ENCODE measurements at regions not wholly inside any gene's neighbourhood (a gene's known extent, or its start where the extent isn't known, plus 50 kb on each side); places are given as distances from the start of the nearest gene placed in this dataset.

- Histone ChIP-seq H3K4me2 (ENCODE audit: low read length) (no peak overlapping the region), H3K27me3 (ENCODE audit: low read depth, low read length) (no peaks in the 10 kb centered on the region), H3K4me3 (ENCODE audit: low read length) (no peak overlapping the region), H3K9me3 (ENCODE audit: insufficient read depth, low read length) (no peaks in the 10 kb centered on the region), H2AFZ (ENCODE audit: low read depth, low read length) (no peak overlapping the region), H3K27ac (ENCODE audit: low read length) (no peak overlapping the region), H3K9ac (ENCODE audit: low read length) (no peak overlapping the region), H4K20me1 (ENCODE audit: insufficient read depth, low read length) (no peaks in the 10 kb centered on the region), H3K4me1 (ENCODE audit: low read length) (no peaks in the 10 kb centered on the region), H3K79me2 (ENCODE audit: low read length) (no peaks in the 10 kb centered on the region), H3K36me3 (replicated peaks; ENCODE audit: low read depth, low read length) (no peaks in the 10 kb centered on the region)
- TF ChIP-seq, protein P1, sequence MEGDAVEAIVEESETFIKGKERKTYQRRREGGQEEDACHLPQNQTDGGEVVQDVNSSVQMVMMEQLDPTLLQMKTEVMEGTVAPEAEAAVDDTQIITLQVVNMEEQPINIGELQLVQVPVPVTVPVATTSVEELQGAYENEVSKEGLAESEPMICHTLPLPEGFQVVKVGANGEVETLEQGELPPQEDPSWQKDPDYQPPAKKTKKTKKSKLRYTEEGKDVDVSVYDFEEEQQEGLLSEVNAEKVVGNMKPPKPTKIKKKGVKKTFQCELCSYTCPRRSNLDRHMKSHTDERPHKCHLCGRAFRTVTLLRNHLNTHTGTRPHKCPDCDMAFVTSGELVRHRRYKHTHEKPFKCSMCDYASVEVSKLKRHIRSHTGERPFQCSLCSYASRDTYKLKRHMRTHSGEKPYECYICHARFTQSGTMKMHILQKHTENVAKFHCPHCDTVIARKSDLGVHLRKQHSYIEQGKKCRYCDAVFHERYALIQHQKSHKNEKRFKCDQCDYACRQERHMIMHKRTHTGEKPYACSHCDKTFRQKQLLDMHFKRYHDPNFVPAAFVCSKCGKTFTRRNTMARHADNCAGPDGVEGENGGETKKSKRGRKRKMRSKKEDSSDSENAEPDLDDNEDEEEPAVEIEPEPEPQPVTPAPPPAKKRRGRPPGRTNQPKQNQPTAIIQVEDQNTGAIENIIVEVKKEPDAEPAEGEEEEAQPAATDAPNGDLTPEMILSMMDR (IDR thresholded peaks at IDR 0.05; ENCODE audit: low read depth, low read length): no peak
- TF ChIP-seq EZH2phosphoT487 (IDR thresholded peaks at IDR 0.05; ENCODE audit: low read depth): no peak
Observed at GRCh38 chr12:84787253-84787652, 125.3 kb downstream of the SLC6A15 start.

DNA sequence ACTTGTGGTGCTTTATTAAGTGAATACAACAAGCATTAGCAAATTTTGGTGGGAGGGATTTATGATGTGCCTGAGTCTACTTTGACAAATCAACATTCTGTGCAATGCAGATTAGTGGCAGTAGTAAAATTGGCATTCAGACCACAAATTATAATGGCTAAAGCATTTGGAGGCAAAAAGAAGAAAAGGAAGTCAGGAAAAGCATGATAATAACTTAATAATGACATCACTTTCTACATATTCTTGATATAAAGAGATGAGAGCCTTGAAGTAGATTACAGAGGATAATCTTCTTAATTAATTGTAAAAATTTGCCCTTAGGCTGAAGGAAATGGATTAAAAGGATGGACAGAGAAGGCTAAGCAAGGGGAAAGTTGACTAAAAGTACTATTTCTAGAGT lies 126.0 kb downstream of the SLC6A15 start:
- H2AFZ ChIP-seq (ENCODE audit: low read depth, low read length): no peak overlapping the region
- H3K4me3 ChIP-seq (ENCODE audit: low read length): no peak overlapping the region
- no peak for TF ChIP-seq EZH2phosphoT487 (IDR thresholded peaks at IDR 0.05; ENCODE audit: low read depth)
- TF ChIP-seq, protein P1 (IDR thresholded peaks at IDR 0.05; ENCODE audit: low read depth, low read length): no peak

DNA sequence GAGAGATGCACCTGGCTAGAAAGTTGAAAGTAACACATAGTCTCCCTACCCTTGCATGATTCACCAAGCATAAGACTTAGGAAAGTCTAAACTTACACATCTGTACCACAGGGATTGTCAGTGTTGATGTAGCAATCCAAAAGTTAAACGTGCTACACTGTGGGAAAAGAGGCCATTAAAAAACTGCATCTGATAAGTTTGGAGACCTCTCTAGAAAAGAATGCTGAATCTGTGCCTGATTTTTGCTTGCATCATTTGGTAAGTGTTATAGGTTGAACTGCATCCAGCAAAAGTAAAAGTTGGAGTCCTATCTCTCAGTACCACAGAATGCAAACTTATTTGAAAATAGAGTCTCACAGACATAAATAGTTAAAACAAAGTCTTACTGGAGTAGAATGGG lies 126.6 kb downstream of the SLC6A15 start:
- Histone ChIP-seq H3K27ac (ENCODE audit: low read length) (no peak overlapping the region), H3K4me1 (ENCODE audit: low read length) (no peaks in the 10 kb centered on the region), H3K36me3 (replicated peaks; ENCODE audit: low read depth, low read length) (no peaks in the 10 kb centered on the region), H3K4me3 (ENCODE audit: low read length) (no peak overlapping the region), H4K20me1 (ENCODE audit: insufficient read depth, low read length) (no peaks in the 10 kb centered on the region), H3K9ac (ENCODE audit: low read length) (no peak overlapping the region), H2AFZ (ENCODE audit: low read depth, low read length) (no peak overlapping the region), H3K27me3 (ENCODE audit: low read depth, low read length) (no peaks in the 10 kb centered on the region), H3K9me3 (ENCODE audit: insufficient read depth, low read length) (no peaks in the 10 kb centered on the region), H3K79me2 (ENCODE audit: low read length) (no peaks in the 10 kb centered on the region), H3K4me2 (ENCODE audit: low read length) (no peak overlapping the region)
- TF ChIP-seq, protein P1 (IDR thresholded peaks at IDR 0.05; ENCODE audit: low read depth, low read length): no peak
- TF ChIP-seq EZH2phosphoT487 (IDR thresholded peaks at IDR 0.05; ENCODE audit: low read depth): no peak

More for the DNA sequence above, 126.0 kb downstream of the SLC6A15 start:
- Histone ChIP-seq H3K27me3 (ENCODE audit: low read depth, low read length) (no peaks in the 10 kb centered on the region), H3K9me3 (ENCODE audit: insufficient read depth, low read length) (no peaks in the 10 kb centered on the region), H4K20me1 (ENCODE audit: insufficient read depth, low read length) (no peaks in the 10 kb centered on the region), H3K27ac (ENCODE audit: low read length) (no peak overlapping the region), H3K4me2 (ENCODE audit: low read length) (no peak overlapping the region), H3K36me3 (replicated peaks; ENCODE audit: low read depth, low read length) (no peaks in the 10 kb centered on the region), H3K4me1 (ENCODE audit: low read length) (no peaks in the 10 kb centered on the region), H3K9ac (ENCODE audit: low read length) (no peak overlapping the region), H3K79me2 (ENCODE audit: low read length) (no peaks in the 10 kb centered on the region)

DNA sequence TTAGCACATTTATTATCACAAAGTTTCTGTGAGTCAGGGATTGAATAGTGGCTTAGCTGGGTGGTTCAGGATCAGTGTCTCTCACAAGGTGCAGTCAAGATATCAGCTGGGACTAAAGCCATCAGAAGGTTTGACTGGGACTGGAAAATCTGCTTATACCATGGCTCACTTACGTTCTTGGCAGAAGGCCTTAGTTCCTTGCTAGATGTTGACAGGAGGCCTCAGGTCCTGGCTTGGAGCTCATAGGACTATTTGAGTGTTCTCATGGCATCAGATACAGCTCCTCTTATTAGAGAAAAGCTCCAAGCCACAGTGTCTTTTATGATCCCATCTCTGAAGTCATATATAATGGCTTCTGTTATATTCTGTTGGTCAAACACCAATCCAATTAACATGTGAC lies 127.3 kb downstream of the SLC6A15 start:
- no peak overlapping the region for H3K4me2 ChIP-seq (ENCODE audit: low read length)
- TF ChIP-seq, protein P1 (IDR thresholded peaks at IDR 0.05; ENCODE audit: low read depth, low read length): no peak
- no peak for TF ChIP-seq EZH2phosphoT487 (IDR thresholded peaks at IDR 0.05; ENCODE audit: low read depth)
- no peaks in the 10 kb centered on the region for H3K9me3 ChIP-seq (ENCODE audit: insufficient read depth, low read length)
- H3K9ac ChIP-seq (ENCODE audit: low read length): no peak overlapping the region
- no peaks in the 10 kb centered on the region for H3K27me3 ChIP-seq (ENCODE audit: low read depth, low read length)
- no peaks in the 10 kb centered on the region for H3K4me1 ChIP-seq (ENCODE audit: low read length)
- H3K27ac ChIP-seq (ENCODE audit: low read length): no peak overlapping the region
- no peaks in the 10 kb centered on the region for H3K79me2 ChIP-seq (ENCODE audit: low read length)
- no peaks in the 10 kb centered on the region for H3K36me3 ChIP-seq (replicated peaks; ENCODE audit: low read depth, low read length)
- no peaks in the 10 kb centered on the region for H4K20me1 ChIP-seq (ENCODE audit: insufficient read depth, low read length)
- H3K4me3 ChIP-seq (ENCODE audit: low read length): no peak overlapping the region
- H2AFZ ChIP-seq (ENCODE audit: low read depth, low read length): no peak overlapping the region
